Neural crest cell (in vitro differentiated cells): ENCODE measurements at regions not wholly inside any gene's neighbourhood (a gene's known extent, or its start where the extent isn't known, plus 50 kb on each side); places are given as distances from the start of the nearest gene placed in this dataset.
"Not testable (repeated sequence)": the region's sequence is repeated elsewhere in the genome, so short reads cannot be mapped to it uniquely, and the experiment has no call there.

Experiments
- DNase-seq: peaks from one replicate; pipeline ENCODE4 v3.0.0; 2021; ENCODE audit warnings: low read depth, mixed read lengths, low spot score
- H3K27ac Mint-ChIP-seq: one replicate; pipeline ENCODE4 v1.8.0; 2021; ENCODE audit warnings: mild to moderate bottlenecking, mixed read lengths; ENCODE audit not compliant: unreplicated experiment
- H3K27me3 Mint-ChIP-seq: 2 replicates; pipeline ENCODE4 v1.8.0; 2021; ENCODE audit warnings: low read depth, mild to moderate bottlenecking, mixed read lengths
- H3K36me3 Mint-ChIP-seq: 2 replicates; pipeline ENCODE4 v1.8.0; 2021; ENCODE audit warnings: low read depth, mild to moderate bottlenecking, mixed read lengths
- H3K4me1 Mint-ChIP-seq: 2 replicates; pipeline ENCODE4 v1.8.0; 2021; ENCODE audit warnings: mixed read lengths
- H3K4me3 Mint-ChIP-seq: one replicate; pipeline ENCODE4 v1.8.0; 2021; ENCODE audit warnings: mild to moderate bottlenecking, mixed read lengths
- H3K9me3 Mint-ChIP-seq: 2 replicates; pipeline ENCODE4 v1.8.0; 2021; ENCODE audit warnings: mixed read lengths

- Mint-ChIP-seq H3K36me3 (peaks cover 45% of the 10 kb centered on the region), H3K9me3 (peaks cover 58% of the 10 kb centered on the region)
- not testable (repeated sequence) for H3K4me3 Mint-ChIP-seq
Observed at GRCh38 chr21:5242732-5243131, 5278.7 kb upstream of the TPTE start.

DNA sequence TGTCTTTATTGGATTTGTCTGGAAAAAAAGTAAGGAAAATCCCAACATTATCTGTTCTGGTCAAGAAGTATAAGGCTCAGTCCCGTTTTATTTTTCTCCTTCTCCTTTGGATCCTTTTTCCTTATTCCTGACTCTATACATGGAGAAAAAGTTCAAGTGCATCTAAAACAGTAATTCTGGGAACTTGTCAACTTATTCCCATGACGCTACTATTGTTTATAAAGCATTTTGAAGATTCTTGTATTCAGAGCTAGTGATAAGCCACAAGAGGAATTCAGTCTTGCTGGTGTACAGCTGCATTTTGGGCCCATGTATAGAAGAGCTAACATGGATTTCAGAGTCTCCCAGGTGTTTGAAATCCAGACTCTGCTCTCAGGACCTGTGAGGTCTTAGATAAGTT, 5278.1 kb upstream of the TPTE start:
- not testable (repeated sequence) for H3K27me3 Mint-ChIP-seq, DNase-seq, H3K4me3 Mint-ChIP-seq, H3K4me1 Mint-ChIP-seq, H3K27ac Mint-ChIP-seq
- peaks cover 57% of the 10 kb centered on the region for H3K9me3 Mint-ChIP-seq
- peaks cover 44% of the 10 kb centered on the region for H3K36me3 Mint-ChIP-seq

More at GRCh38 chr21:5242732-5243131, 5278.7 kb upstream of the TPTE start:
- not testable (repeated sequence) for H3K27ac Mint-ChIP-seq, H3K27me3 Mint-ChIP-seq, H3K4me1 Mint-ChIP-seq, DNase-seq

DNA sequence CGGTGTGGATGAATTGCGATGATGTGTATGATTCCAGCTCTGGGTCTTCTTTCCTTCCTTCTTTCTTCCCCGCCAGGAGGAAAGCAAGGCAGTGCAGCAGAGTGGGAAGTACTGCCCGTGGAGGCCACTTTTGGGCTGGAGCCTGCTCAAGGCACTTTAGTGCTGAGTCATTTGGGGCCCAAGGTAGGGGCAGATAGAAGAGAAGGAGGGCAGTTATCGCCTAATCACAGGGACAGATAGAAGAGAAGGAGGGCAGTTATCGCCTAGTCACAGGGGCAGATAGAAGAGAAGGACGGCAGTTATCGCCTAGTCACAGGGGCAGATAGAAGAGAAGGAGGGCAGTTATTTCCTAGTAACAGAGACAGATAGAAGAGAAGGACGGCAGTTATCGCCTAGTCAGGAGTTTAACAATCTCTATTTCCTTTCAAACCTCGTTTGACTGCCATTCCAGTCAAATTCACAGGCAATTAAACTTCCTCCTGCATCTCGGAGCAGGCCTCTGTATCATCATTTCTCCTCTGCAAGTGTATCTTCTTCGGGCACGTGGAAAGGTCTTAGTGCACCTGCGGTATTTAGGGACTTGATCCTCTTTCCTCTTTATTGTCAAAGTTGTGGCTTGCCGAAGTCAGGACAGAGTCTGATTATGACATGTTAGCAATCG, 5277.5 kb upstream of the TPTE start:
- H3K4me3 Mint-ChIP-seq, DNase-seq, H3K4me1 Mint-ChIP-seq, H3K27me3 Mint-ChIP-seq, H3K27ac Mint-ChIP-seq: not testable (repeated sequence)
- Mint-ChIP-seq H3K36me3 (peaks cover 42% of the 10 kb centered on the region), H3K9me3 (peaks cover 58% of the 10 kb centered on the region)

DNA sequence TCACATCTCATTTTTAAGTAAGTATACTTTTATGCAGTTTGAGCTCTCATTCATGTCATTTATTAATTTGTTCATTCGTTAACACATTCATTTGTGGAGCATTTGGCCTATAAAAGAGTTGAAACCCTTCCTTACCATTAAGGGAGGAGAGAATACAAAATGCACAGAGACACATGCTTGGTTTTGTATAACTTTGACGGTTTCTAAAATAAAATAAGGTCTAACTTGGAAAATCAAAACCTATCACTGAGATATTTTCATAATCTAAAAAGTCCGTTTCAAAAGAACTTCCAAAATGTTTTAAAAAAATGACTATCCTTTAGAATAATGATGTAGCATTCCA, 5277.0 kb upstream of the TPTE start:
- not testable (repeated sequence) for H3K4me1 Mint-ChIP-seq, H3K27me3 Mint-ChIP-seq, H3K4me3 Mint-ChIP-seq, H3K27ac Mint-ChIP-seq, DNase-seq
- Mint-ChIP-seq H3K9me3 (peaks cover 57% of the 10 kb centered on the region), H3K36me3 (peaks cover 41% of the 10 kb centered on the region)

- not testable (repeated sequence) for DNase-seq, H3K27ac Mint-ChIP-seq, H3K4me1 Mint-ChIP-seq, H3K27me3 Mint-ChIP-seq, H3K4me3 Mint-ChIP-seq
- Mint-ChIP-seq H3K36me3 (peaks cover 37% of the 10 kb centered on the region), H3K9me3 (peaks cover 54% of the 10 kb centered on the region)
Observed at GRCh38 chr21:5244954-5245353, 5276.4 kb upstream of the TPTE start.

- H3K27me3 Mint-ChIP-seq, H3K27ac Mint-ChIP-seq, H3K4me3 Mint-ChIP-seq, DNase-seq, H3K4me1 Mint-ChIP-seq: not testable (repeated sequence)
- Mint-ChIP-seq H3K9me3 (peaks cover 59% of the 10 kb centered on the region), H3K36me3 (peaks cover 42% of the 10 kb centered on the region)
Observed at GRCh38 chr21:5246416-5246815, 5275.0 kb upstream of the TPTE start.

DNA sequence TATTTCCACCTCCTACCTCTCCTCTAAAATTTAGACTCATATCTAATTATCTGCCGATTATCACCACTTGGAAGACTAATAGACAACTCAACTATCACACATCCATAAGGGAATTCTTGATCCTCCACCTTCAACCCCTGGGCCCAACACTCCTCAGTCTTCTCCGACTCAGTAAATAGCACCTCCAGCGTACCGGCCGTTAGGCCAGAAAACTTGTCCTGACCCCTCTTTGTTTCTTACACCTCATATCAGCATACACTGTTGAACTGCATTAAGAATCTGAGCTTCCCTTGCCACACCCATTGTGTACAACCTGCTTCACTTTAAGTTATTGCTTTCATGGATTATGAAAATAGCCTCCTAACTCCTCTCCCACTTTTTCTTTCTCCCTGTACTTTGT, 5274.0 kb upstream of the TPTE start:
- H3K27ac Mint-ChIP-seq, H3K4me1 Mint-ChIP-seq, H3K4me3 Mint-ChIP-seq, H3K27me3 Mint-ChIP-seq, DNase-seq: not testable (repeated sequence)
- Mint-ChIP-seq H3K9me3 (peaks cover 58% of the 10 kb centered on the region), H3K36me3 (peaks cover 43% of the 10 kb centered on the region)

GRCh38 chr21:5250128-5250527, 5271.3 kb upstream of the TPTE start:
- not testable (repeated sequence) for H3K27me3 Mint-ChIP-seq, H3K27ac Mint-ChIP-seq, H3K4me3 Mint-ChIP-seq, DNase-seq, H3K4me1 Mint-ChIP-seq
- H3K36me3 Mint-ChIP-seq: peaks cover 35% of the 10 kb centered on the region
- peaks cover 41% of the 10 kb centered on the region for H3K9me3 Mint-ChIP-seq

DNA sequence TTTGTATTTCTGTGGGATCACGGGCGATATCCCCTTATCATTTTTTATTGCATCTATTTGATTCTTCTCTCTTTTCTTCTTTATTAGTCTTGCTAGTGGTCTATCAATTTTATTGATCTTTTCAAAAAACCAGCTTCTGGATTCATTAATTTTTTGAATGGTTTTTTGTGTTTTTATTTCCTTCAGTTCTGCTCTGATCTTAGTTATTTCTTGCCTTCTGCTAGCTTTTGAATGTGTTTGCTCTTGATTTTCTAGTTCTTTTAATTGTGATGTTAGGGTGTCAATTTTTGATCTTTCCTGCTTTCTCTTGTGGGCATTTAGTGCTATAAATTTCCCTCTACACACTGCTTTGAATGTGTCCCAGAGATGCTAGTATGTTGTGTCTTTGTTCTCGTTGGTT, 5270.2 kb upstream of the TPTE start:
- peaks cover 31% of the 10 kb centered on the region for H3K36me3 Mint-ChIP-seq
- H3K9me3 Mint-ChIP-seq: peaks cover 37% of the 10 kb centered on the region

GRCh38 chr21:5251866-5252265, 5269.5 kb upstream of the TPTE start:
- Mint-ChIP-seq H3K36me3 (peaks cover 25% of the 10 kb centered on the region), H3K9me3 (peaks cover 31% of the 10 kb centered on the region)
- not testable (repeated sequence) for H3K4me3 Mint-ChIP-seq, H3K27ac Mint-ChIP-seq, H3K27me3 Mint-ChIP-seq, DNase-seq, H3K4me1 Mint-ChIP-seq

More for the DNA sequence above, 5270.2 kb upstream of the TPTE start:
- not testable (repeated sequence) for H3K4me1 Mint-ChIP-seq, H3K27me3 Mint-ChIP-seq, H3K27ac Mint-ChIP-seq, DNase-seq, H3K4me3 Mint-ChIP-seq
